C4-2B (cell line): ENCODE measurements at regions not wholly inside any gene's neighbourhood (a gene's known extent, or its start where the extent isn't known, plus 50 kb on each side); places are given as distances from the start of the nearest gene placed in this dataset.

Experiments used
- H3K27ac ChIP-seq: fragments of 450-650 bp; 2 replicates; pipeline ENCODE4 v1.5.1; 2017
- CTCF ChIP-seq: fragments of 450-650 bp; conservative IDR thresholded peaks from 2 replicates; pipeline ENCODE4 v1.5.1; 2017; ENCODE audit warnings: mild to moderate bottlenecking
- ZFX ChIP-seq: fragments of 450-650 bp; IDR thresholded peaks from 2 replicates; pipeline ENCODE4 v1.6.1; 2017

GRCh38 chr3:42012935-42013690 is 51.2 kb upstream of the ULK4 start:
- TF ChIP-seq ZFX (no peak), CTCF (peak; percentile 33; the same call in 1 of the 2 replicates)
- peak overlapping the region; percentile 93 for H3K27ac ChIP-seq

- H3K27ac ChIP-seq, result peak overlapping the region; percentile 93; the same call in 1 of the 2 replicates
- no peak for TF ChIP-seq ZFX
- no peak for TF ChIP-seq CTCF
These were observed 50.6 kb upstream of the ULK4 start for GRCh38 chr3:42012383-42012934.
